Prostate gland (tissue), 2 donors: ENCODE measurements at regions not wholly inside any gene's neighbourhood (a gene's known extent, or its start where the extent isn't known, plus 50 kb on each side); places are given as distances from the start of the nearest gene placed in this dataset.

Experiments
- POLR2AphosphoS5 ChIP-seq: sonication (generic); formaldehyde crosslinking; IDR thresholded peaks from one replicate; pipeline ENCODE4 v1.6.1; 2017; ENCODE audit warnings: antibody characterized with exemption
- TF ChIP-seq, protein P1 (sequence below), 4 experiments: fragments of 200-600 bp in 2 of 4; fragments of 450-650 bp in 2 of 4; sonication (generic) in 2 of 4; IDR thresholded peaks; 1 replicate in 3 of 4; 2 replicates in 1 of 4; pipeline ENCODE4 v1.5.1; 2016 to 2019; ENCODE audit warnings: antibody characterized with exemption in 4 of 4, mild to moderate bottlenecking in 2 of 4, moderate library complexity in 2 of 4

DNA sequence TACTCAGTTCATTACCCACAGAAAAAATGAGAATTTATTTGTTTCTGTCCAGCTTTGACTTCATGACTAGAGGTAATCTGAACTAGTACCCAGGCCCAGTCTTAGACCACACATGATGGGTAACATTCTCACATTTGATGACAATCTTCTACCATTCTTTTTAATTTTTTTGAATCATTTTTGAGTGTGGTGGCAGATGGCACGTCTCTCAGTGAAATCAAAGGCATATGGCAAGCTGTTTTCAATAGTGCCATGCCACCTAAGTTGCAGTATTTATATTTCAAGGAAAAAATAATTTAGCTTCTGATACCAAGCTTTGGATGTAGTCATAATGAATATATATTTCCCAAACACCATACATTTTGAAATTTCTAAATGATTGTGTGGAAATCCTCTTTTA is 88.8 kb upstream of the HS3ST5 start:
- TF ChIP-seq, protein P1, sequence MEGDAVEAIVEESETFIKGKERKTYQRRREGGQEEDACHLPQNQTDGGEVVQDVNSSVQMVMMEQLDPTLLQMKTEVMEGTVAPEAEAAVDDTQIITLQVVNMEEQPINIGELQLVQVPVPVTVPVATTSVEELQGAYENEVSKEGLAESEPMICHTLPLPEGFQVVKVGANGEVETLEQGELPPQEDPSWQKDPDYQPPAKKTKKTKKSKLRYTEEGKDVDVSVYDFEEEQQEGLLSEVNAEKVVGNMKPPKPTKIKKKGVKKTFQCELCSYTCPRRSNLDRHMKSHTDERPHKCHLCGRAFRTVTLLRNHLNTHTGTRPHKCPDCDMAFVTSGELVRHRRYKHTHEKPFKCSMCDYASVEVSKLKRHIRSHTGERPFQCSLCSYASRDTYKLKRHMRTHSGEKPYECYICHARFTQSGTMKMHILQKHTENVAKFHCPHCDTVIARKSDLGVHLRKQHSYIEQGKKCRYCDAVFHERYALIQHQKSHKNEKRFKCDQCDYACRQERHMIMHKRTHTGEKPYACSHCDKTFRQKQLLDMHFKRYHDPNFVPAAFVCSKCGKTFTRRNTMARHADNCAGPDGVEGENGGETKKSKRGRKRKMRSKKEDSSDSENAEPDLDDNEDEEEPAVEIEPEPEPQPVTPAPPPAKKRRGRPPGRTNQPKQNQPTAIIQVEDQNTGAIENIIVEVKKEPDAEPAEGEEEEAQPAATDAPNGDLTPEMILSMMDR (IDR thresholded peaks at IDR 0.05), result no peak
- no peak for TF ChIP-seq POLR2AphosphoS5
